ENCODE measurements at regions not wholly inside any gene's neighbourhood (a gene's known extent, or its start where the extent isn't known, plus 50 kb on each side); places are given as distances from the start of the nearest gene placed in this dataset.

DNA sequence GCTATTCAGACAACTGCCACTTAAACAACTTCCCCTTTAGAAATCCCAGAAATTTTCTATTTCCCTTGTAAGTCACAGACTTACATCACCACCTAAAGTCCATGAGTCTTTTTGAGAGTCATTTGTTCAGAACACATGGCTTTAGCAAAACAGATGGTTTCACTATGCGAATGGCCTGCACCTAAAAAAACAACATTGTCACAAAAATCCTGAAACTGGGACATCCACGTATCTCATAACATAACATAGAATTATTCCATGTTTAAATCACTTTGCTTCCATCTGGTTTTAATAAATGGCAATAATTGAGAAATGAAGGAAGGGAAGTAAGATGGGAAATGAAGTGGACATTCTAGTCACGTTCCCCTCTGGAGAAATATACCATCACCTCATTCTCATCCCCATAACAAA, 155.3 kb upstream of the EDNRA start:
- 71 to 87% methylated on average over 3 of the region's 3 CpGs for WGBS, 2 donors (ENCODE audit: low coverage in 1 of 2)
- Histone ChIP-seq H3K36me3 (no peaks in the 10 kb centered on the region), H3K27ac (no peak overlapping the region), H3K4me1 (no peaks in the 10 kb centered on the region), H3K4me3 (no peak overlapping the region), H3K9me3 (no peaks in the 10 kb centered on the region), H3K27me3 (no peaks in the 10 kb centered on the region)
- no peak for ATAC-seq
- TF ChIP-seq, protein P1, sequence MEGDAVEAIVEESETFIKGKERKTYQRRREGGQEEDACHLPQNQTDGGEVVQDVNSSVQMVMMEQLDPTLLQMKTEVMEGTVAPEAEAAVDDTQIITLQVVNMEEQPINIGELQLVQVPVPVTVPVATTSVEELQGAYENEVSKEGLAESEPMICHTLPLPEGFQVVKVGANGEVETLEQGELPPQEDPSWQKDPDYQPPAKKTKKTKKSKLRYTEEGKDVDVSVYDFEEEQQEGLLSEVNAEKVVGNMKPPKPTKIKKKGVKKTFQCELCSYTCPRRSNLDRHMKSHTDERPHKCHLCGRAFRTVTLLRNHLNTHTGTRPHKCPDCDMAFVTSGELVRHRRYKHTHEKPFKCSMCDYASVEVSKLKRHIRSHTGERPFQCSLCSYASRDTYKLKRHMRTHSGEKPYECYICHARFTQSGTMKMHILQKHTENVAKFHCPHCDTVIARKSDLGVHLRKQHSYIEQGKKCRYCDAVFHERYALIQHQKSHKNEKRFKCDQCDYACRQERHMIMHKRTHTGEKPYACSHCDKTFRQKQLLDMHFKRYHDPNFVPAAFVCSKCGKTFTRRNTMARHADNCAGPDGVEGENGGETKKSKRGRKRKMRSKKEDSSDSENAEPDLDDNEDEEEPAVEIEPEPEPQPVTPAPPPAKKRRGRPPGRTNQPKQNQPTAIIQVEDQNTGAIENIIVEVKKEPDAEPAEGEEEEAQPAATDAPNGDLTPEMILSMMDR (IDR thresholded peaks at IDR 0.05): no peak
- no peak for TF ChIP-seq EP300 (IDR thresholded peaks at IDR 0.05)
- no peak for TF ChIP-seq POLR2A (IDR thresholded peaks at IDR 0.05)
- no peak for TF ChIP-seq POLR2AphosphoS5 (IDR thresholded peaks at IDR 0.05)

DNA sequence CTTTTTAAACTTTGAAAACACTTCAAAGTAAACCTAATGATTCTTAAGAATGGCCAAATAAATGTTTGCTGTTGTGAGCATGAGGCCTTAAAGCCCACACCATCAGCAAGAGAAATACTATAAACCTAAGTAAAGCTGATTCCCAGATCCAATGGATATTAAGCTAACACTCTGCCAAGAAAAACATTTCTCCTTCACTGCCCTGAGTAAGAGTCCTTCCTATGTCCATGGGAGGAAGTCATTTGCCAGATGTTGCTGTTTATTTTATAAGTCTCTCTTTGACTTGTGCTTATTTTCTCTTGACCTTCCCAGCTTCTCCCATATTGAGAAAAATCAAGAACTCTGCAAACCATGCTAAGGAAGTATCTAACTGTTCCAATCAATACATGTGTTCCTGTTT, 154.3 kb upstream of the EDNRA start:
- no peak overlapping the region for H3K4me3 ChIP-seq
- no peak overlapping the region for H3K27ac ChIP-seq
- no peaks in the 10 kb centered on the region for H3K9me3 ChIP-seq
- H3K4me1 ChIP-seq: no peaks in the 10 kb centered on the region
- no peaks in the 10 kb centered on the region for H3K36me3 ChIP-seq
- TF ChIP-seq, protein P1 (IDR thresholded peaks at IDR 0.05): no peak
- TF ChIP-seq POLR2AphosphoS5 (IDR thresholded peaks at IDR 0.05) (no peak), EP300 (IDR thresholded peaks at IDR 0.05) (no peak), POLR2A (IDR thresholded peaks at IDR 0.05) (no peak)
- ATAC-seq: no peak
- H3K27me3 ChIP-seq: no peaks in the 10 kb centered on the region

DNA sequence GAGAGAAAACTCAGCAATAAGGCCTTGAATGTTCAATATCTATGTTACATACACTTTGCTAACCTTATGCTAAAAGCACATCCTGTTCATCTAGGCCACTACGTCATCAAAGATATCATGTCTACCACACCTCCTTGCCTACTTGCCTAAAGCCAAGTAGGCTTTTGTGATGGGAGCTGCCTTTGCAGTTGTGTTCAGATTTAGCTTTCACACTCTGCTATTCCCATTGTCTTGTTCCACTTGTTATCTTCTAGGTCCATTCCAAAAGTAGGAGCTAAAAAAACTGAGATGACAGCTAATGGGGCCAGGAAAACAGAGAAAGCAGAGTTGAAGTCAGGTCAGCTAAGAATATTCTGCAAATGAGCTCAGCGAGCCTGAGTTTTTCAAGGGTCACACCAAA, 153.6 kb upstream of the EDNRA start:
- 58 to 68% methylated on average over 2 of the region's 2 CpGs for WGBS, 2 donors (ENCODE audit: low coverage in 1 of 2)
- H3K4me3 ChIP-seq: no peak overlapping the region
- H3K4me1 ChIP-seq: no peaks in the 10 kb centered on the region
- no peak for TF ChIP-seq POLR2A (IDR thresholded peaks at IDR 0.05)
- TF ChIP-seq, protein P1 (IDR thresholded peaks at IDR 0.05): no peak
- TF ChIP-seq POLR2AphosphoS5 (IDR thresholded peaks at IDR 0.05): no peak
- no peak for TF ChIP-seq EP300 (IDR thresholded peaks at IDR 0.05)
- no peaks in the 10 kb centered on the region for H3K27me3 ChIP-seq
- ATAC-seq: no peak
- no peaks in the 10 kb centered on the region for H3K9me3 ChIP-seq
- no peaks in the 10 kb centered on the region for H3K36me3 ChIP-seq
- H3K27ac ChIP-seq: no peak overlapping the region

DNA sequence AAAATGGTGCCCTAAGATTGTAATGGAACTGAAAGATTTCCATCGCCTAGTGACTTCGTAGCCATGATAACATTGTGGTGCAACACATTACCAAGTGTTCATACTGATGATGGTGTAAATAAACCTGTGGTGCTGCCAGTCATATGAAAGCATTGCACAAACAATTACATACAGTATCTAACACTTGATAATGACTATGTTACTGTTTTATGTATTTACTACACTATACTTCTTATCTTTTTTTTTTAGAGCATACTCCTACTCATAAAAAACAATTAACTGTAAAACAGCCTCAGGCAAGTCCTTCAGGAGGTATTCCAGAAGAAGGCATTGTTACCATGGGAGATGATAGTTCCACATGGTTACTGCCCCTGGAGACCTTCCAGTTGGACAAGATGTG, 152.7 kb upstream of the EDNRA start:
- ATAC-seq: no peak
- 97 to 100% methylated on average over 1 to 2 of the region's 2 CpGs for WGBS, 2 donors (ENCODE audit: low coverage in 1 of 2)

DNA sequence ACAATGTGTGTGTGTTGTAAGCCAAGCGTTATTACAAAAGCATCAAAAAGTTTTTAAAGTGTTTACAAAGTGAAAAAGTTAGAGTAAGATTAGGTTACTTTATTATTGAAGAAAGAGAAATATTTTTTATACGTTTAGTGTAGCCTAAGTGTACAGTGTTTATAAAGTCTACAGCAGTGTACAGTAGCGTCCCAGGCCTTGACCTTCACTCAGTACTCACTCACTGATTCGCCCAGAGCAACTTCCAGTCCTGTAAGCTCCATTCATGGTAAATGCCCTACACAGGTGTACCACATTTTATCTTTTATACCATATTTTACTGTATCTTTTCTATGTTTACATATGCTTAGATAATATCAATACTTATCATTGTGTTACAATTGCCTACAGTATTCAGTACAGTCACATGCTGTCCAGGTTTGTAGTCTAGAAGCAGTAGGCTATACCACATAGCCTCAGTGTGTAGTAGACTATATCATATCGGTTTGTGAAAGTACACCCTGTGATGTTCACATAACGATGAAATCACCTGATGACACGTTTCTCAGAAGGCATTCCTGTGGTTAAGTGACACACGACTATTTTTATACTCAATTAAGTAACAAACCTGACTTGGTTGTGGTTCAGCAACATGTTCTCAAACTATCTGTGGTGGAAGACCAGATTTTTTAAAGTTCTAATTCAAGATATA, 152.0 kb upstream of the EDNRA start:
- H3K27ac ChIP-seq: no peak overlapping the region
- no peak for ATAC-seq
- H3K36me3 ChIP-seq: no peaks in the 10 kb centered on the region
- H3K27me3 ChIP-seq: no peaks in the 10 kb centered on the region
- WGBS, 2 donors (ENCODE audit: low coverage in 1 of 2): 80 to 87% methylated on average over 8 of the region's 8 CpGs
- no peaks in the 10 kb centered on the region for H3K9me3 ChIP-seq
- TF ChIP-seq POLR2AphosphoS5 (IDR thresholded peaks at IDR 0.05) (no peak), EP300 (IDR thresholded peaks at IDR 0.05) (no peak)
- no peaks in the 10 kb centered on the region for H3K4me1 ChIP-seq
- H3K4me3 ChIP-seq: no peak overlapping the region

More for the DNA sequence above, 152.7 kb upstream of the EDNRA start:
- no peaks in the 10 kb centered on the region for H3K4me1 ChIP-seq
- no peak overlapping the region for H3K4me3 ChIP-seq
- H3K9me3 ChIP-seq: no peaks in the 10 kb centered on the region
- no peaks in the 10 kb centered on the region for H3K27me3 ChIP-seq
- no peak overlapping the region for H3K27ac ChIP-seq
- H3K36me3 ChIP-seq: no peaks in the 10 kb centered on the region
- TF ChIP-seq POLR2AphosphoS5 (IDR thresholded peaks at IDR 0.05): no peak
- TF ChIP-seq POLR2A (IDR thresholded peaks at IDR 0.05): no peak
- TF ChIP-seq, protein P1 (IDR thresholded peaks at IDR 0.05): no peak
- no peak for TF ChIP-seq EP300 (IDR thresholded peaks at IDR 0.05)
